Upper lobe of left lung (tissue), 6 donors: ENCODE measurements at regions not wholly inside any gene's neighbourhood (a gene's known extent, or its start where the extent isn't known, plus 50 kb on each side); places are given as distances from the start of the nearest gene placed in this dataset.

ENCODE experiments used
- ATAC-seq, 2 donors: fragments of 200-7000 bp; cut with Tn5 transposase; one replicate each; pipeline ENCODE4 v1.9.1; 2022; ENCODE audit warnings: mild to moderate bottlenecking in 2 of 2, moderate library complexity in 2 of 2; ENCODE audit not compliant: low FRiP score in 2 of 2
- DNase-seq, 2 donors: peaks; one replicate each; pipeline ENCODE4 v3.0.0-alpha.2; 2019 to 2020
- H3K27ac ChIP-seq, 4 donors: fragments of 200-600 bp; sonication (generic); one replicate each; pipeline ENCODE4 v1.5.1; 2016 to 2019
- H3K27me3 ChIP-seq, 4 donors: fragments of 200-600 bp; sonication (generic); one replicate each; pipeline ENCODE4 v1.5.1; 2017 to 2019
- H3K36me3 ChIP-seq, 4 donors: fragments of 200-600 bp; sonication (generic); one replicate each; pipeline ENCODE4 v1.5.1; 2016 to 2019
- H3K4me1 ChIP-seq, 4 donors: fragments of 200-600 bp; sonication (generic); one replicate each; pipeline ENCODE4 v1.5.1; 2018 to 2019
- H3K4me3 ChIP-seq, 4 donors: fragments of 200-600 bp; sonication (generic); one replicate each; pipeline ENCODE4 v1.5.1; 2017 to 2019; ENCODE audit warnings: mild to moderate bottlenecking in 2 of 4, moderate library complexity in 1 of 4
- H3K9me3 ChIP-seq, 4 donors: fragments of 200-600 bp; sonication (generic); one replicate each; pipeline ENCODE4 v1.5.1; 2018 to 2019
- CTCF ChIP-seq, 6 experiments: fragments of 450-650 bp in 4 of 6; fragments of 200-600 bp in 2 of 6; sonication (generic) in 2 of 6; IDR thresholded peaks; one replicate each; pipeline ENCODE4 v1.5.1; 2016 to 2019; ENCODE audit warnings: antibody characterized with exemption in 6 of 6
- EP300 ChIP-seq, 4 donors: sonication (generic); formaldehyde crosslinking; IDR thresholded peaks; one replicate each; pipeline ENCODE4 v1.5.1; 2017; ENCODE audit warnings: antibody characterized with exemption in 4 of 4, control low read depth in 2 of 4
- POLR2A ChIP-seq, 4 donors: fragments of 450-650 bp; IDR thresholded peaks; one replicate each; pipeline ENCODE4 v1.5.1; 2016 to 2017; ENCODE audit warnings: antibody characterized with exemption in 4 of 4, mild to moderate bottlenecking in 2 of 4
- POLR2AphosphoS5 ChIP-seq, 2 donors: sonication (generic); formaldehyde crosslinking; IDR thresholded peaks; one replicate each; pipeline ENCODE4 v1.5.1; 2017; ENCODE audit warnings: antibody characterized with exemption in 2 of 2
- WGBS, 2 donors: methylation state at CpG; one replicate each; pipeline ENCODE4 v1.1.5; 2017 to 2018; 5-methylcytosine and 5-hydroxymethylcytosine counted together
- donor health status: DM: no; HTN: no; CAD: no; lungs with moderate emphysema.
- donor health status: DM: no; HTN: yes; CAD: no; lungs with severe emphysema.

GRCh38 chr1:81032374-81032773, 768.4 kb upstream of the ADGRL2 start:
- no peaks in the 10 kb centered on the region for H3K27me3 ChIP-seq
- H3K27ac ChIP-seq: no peak overlapping the region
- no peaks in the 10 kb centered on the region for H3K9me3 ChIP-seq
- H3K4me3 ChIP-seq: no peak overlapping the region
- WGBS, 2 donors: 80 to 90% methylated on average over 7 of the region's 7 CpGs
- ATAC-seq (no peak), DNase-seq (no peak)
- H3K4me1 ChIP-seq: no peaks in the 10 kb centered on the region
- TF ChIP-seq POLR2A (IDR thresholded peaks at IDR 0.05): no peak
- TF ChIP-seq POLR2AphosphoS5 (IDR thresholded peaks at IDR 0.05): no peak
- TF ChIP-seq CTCF (IDR thresholded peaks at IDR 0.05): no peak
- TF ChIP-seq EP300 (IDR thresholded peaks at IDR 0.05): no peak
- H3K36me3 ChIP-seq: no peaks in the 10 kb centered on the region

- no peaks in the 10 kb centered on the region for H3K36me3 ChIP-seq
- no peaks in the 10 kb centered on the region for H3K4me1 ChIP-seq
- no peak for DNase-seq
- WGBS, 2 donors: 75 to 77% methylated on average over 3 of the region's 3 CpGs
- H3K9me3 ChIP-seq: no peaks in the 10 kb centered on the region
- H3K27ac ChIP-seq: no peak overlapping the region
- H3K4me3 ChIP-seq: no peak overlapping the region
- TF ChIP-seq POLR2A (IDR thresholded peaks at IDR 0.05) (no peak), EP300 (IDR thresholded peaks at IDR 0.05) (no peak), POLR2AphosphoS5 (IDR thresholded peaks at IDR 0.05) (no peak), CTCF (IDR thresholded peaks at IDR 0.05) (no peak)
- ATAC-seq: no peak
- no peaks in the 10 kb centered on the region for H3K27me3 ChIP-seq
Observed at GRCh38 chr1:81030441-81030840, 770.3 kb upstream of the ADGRL2 start.

- TF ChIP-seq POLR2AphosphoS5 (IDR thresholded peaks at IDR 0.05): no peak
- no peak for TF ChIP-seq CTCF (IDR thresholded peaks at IDR 0.05)
- no peak for TF ChIP-seq EP300 (IDR thresholded peaks at IDR 0.05)
- TF ChIP-seq POLR2A (IDR thresholded peaks at IDR 0.05): no peak
- ATAC-seq (no peak), DNase-seq (no peak)
- no peak overlapping the region for H3K4me3 ChIP-seq
- no peaks in the 10 kb centered on the region for H3K27me3 ChIP-seq
- H3K4me1 ChIP-seq: no peaks in the 10 kb centered on the region
- H3K9me3 ChIP-seq: no peaks in the 10 kb centered on the region
- no peak overlapping the region for H3K27ac ChIP-seq
- WGBS, 2 donors: 78 to 91% methylated on average over 1 of the region's 1 CpG
- no peaks in the 10 kb centered on the region for H3K36me3 ChIP-seq
Observed at GRCh38 chr1:81029266-81029665, 771.5 kb upstream of the ADGRL2 start.

GRCh38 chr1:81023187-81023724, 777.5 kb upstream of the ADGRL2 start:
- no peaks in the 10 kb centered on the region for H3K36me3 ChIP-seq
- H3K4me1 ChIP-seq: no peaks in the 10 kb centered on the region
- no peak overlapping the region for H3K27ac ChIP-seq
- WGBS, 2 donors: 93 to 94% methylated on average over 5 of the region's 5 CpGs
- TF ChIP-seq POLR2A (IDR thresholded peaks at IDR 0.05) (no peak), CTCF (IDR thresholded peaks at IDR 0.05) (no peak), EP300 (IDR thresholded peaks at IDR 0.05) (no peak), POLR2AphosphoS5 (IDR thresholded peaks at IDR 0.05) (no peak)
- DNase-seq: no peak
- no peaks in the 10 kb centered on the region for H3K9me3 ChIP-seq
- no peak for ATAC-seq
- no peaks in the 10 kb centered on the region for H3K27me3 ChIP-seq
- H3K4me3 ChIP-seq: no peak overlapping the region

GRCh38 chr1:81021134-81021533, 779.6 kb upstream of the ADGRL2 start:
- no peaks in the 10 kb centered on the region for H3K4me1 ChIP-seq
- no peak overlapping the region for H3K4me3 ChIP-seq
- no peak for DNase-seq
- no peaks in the 10 kb centered on the region for H3K9me3 ChIP-seq
- H3K27me3 ChIP-seq: no peaks in the 10 kb centered on the region
- TF ChIP-seq POLR2A (IDR thresholded peaks at IDR 0.05): no peak
- no peak for TF ChIP-seq POLR2AphosphoS5 (IDR thresholded peaks at IDR 0.05)
- TF ChIP-seq EP300 (IDR thresholded peaks at IDR 0.05): no peak
- no peak for TF ChIP-seq CTCF (IDR thresholded peaks at IDR 0.05)
- no peaks in the 10 kb centered on the region for H3K36me3 ChIP-seq
- H3K27ac ChIP-seq: no peak overlapping the region
- 85 to 90% methylated on average over 1 of the region's 1 CpG for WGBS, 2 donors
- no peak for ATAC-seq
